ENCODE measurements at regions not wholly inside any gene's neighbourhood (a gene's known extent, or its start where the extent isn't known, plus 50 kb on each side); places are given as distances from the start of the nearest gene placed in this dataset.

GRCh38 chr1:30225357-30225756 lies 498.0 kb downstream of the MATN1 start:
- no peak for TF ChIP-seq ZFP30 (CRISPR knock-in tag; IDR thresholded peaks at IDR 0.05)
- no peak for TF ChIP-seq PATZ1 (CRISPR knock-in tag; IDR thresholded peaks at IDR 0.05; ENCODE audit: borderline replicate concordance)
- no peak for TF ChIP-seq CSDC2 (CRISPR knock-in tag; IDR thresholded peaks at IDR 0.05)
- TF ChIP-seq ZFP3 (CRISPR knock-in tag; IDR thresholded peaks at IDR 0.05), result no peak
- no peak for TF ChIP-seq ARNTL (CRISPR knock-in tag; IDR thresholded peaks at IDR 0.05; ENCODE audit: borderline replicate concordance, low read depth)
